ENCODE measurements at regions not wholly inside any gene's neighbourhood (a gene's known extent, or its start where the extent isn't known, plus 50 kb on each side); places are given as distances from the start of the nearest gene placed in this dataset.

- no peak for TF ChIP-seq CTCF (IDR thresholded peaks at IDR 0.05; ENCODE audit: low read depth, low read length)
- TF ChIP-seq MYC (IDR thresholded peaks at IDR 0.05; ENCODE audit: low read depth, low read length), result no peak
These were observed 586.7 kb upstream of the SGCG start for GRCh38 chr13:22594041-22594440.
